Cardiac muscle cell (in vitro differentiated cells and primary cell): ENCODE measurements at regions not wholly inside any gene's neighbourhood (a gene's known extent, or its start where the extent isn't known, plus 50 kb on each side); places are given as distances from the start of the nearest gene placed in this dataset.

Source experiments
- DNase-seq, 2 donors: peaks; one replicate each; pipeline versions ENCODE4 v3.0.0 to v3.0.0-alpha.2; 2010 to 2017; ENCODE audit warnings: low read depth in 1 of 2, low spot score in 1 of 2
- H3K27ac ChIP-seq: fragments of 200-600 bp; sonication (generic); 2 replicates; pipeline ENCODE4 v1.5.1; 2016
- H3K27me3 ChIP-seq: fragments of 200-600 bp; sonication (generic); 2 replicates; pipeline ENCODE4 v1.6.0; 2016; ENCODE audit warnings: control low read depth
- H3K36me3 ChIP-seq: fragments of 200-600 bp; sonication (generic); 2 replicates; pipeline ENCODE4 v1.5.1; 2016; ENCODE audit warnings: control low read depth
- H3K4me1 ChIP-seq: fragments of 200-600 bp; sonication (generic); 2 replicates; pipeline ENCODE4 v1.8.1; 2017; ENCODE audit warnings: low read depth, mild to moderate bottlenecking, mixed run types
- H3K4me3 ChIP-seq: fragments of 200-600 bp; sonication (generic); 2 replicates; pipeline ENCODE4 v1.5.1; 2016; ENCODE audit warnings: mild to moderate bottlenecking
- H3K9me3 ChIP-seq: fragments of 200-600 bp; sonication (generic); 2 replicates; pipeline ENCODE4 v1.5.1; 2017; ENCODE audit warnings: low read depth, mild to moderate bottlenecking, control low read depth
- CTCF ChIP-seq: IDR thresholded peaks from 2 replicates; pipeline ENCODE4 v1.5.1; 2012; ENCODE audit warnings: low read depth, mild to moderate bottlenecking, low read length

GRCh38 chr4:171622729-171623128 is 190.5 kb upstream of the GALNTL6 start:
- no peak for DNase-seq

GRCh38 chr4:171621646-171622045 is 191.6 kb upstream of the GALNTL6 start:
- Histone ChIP-seq H3K27ac (no peak overlapping the region), H3K9me3 (no peaks in the 10 kb centered on the region), H3K4me3 (no peak overlapping the region), H3K36me3 (no peaks in the 10 kb centered on the region), H3K27me3 (no peaks in the 10 kb centered on the region), H3K4me1 (no peaks in the 10 kb centered on the region)
- no peak for TF ChIP-seq CTCF
- DNase-seq, result no peak

More at GRCh38 chr4:171622729-171623128, 190.5 kb upstream of the GALNTL6 start:
- H3K4me1 ChIP-seq, result no peaks in the 10 kb centered on the region
- no peaks in the 10 kb centered on the region for H3K9me3 ChIP-seq
- no peak overlapping the region for H3K27ac ChIP-seq
- H3K27me3 ChIP-seq, result no peaks in the 10 kb centered on the region
- no peak overlapping the region for H3K4me3 ChIP-seq
- H3K36me3 ChIP-seq, result no peaks in the 10 kb centered on the region
- TF ChIP-seq CTCF, result no peak

DNA sequence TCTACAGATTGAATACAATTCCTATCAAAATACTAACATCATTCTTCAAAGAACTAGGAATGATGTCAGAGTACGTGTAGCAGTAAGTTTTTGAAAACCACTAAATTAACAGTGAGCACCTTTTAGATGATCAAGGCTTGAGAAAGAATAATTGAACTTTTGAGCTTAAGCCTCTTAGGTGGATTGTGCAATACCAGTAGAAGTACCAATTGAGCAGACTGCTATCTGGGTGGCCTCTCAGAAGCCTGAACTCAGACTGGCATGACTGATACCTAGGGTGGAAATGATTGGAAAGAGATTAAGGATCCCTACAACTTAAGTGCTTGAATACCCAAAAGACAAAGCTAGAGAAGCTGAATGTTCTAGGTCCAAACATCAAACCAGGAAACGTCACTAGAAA is 200.3 kb upstream of the GALNTL6 start:
- no peak for DNase-seq
- no peaks in the 10 kb centered on the region for H3K4me1 ChIP-seq
- no peaks in the 10 kb centered on the region for H3K36me3 ChIP-seq
- no peaks in the 10 kb centered on the region for H3K27me3 ChIP-seq
- no peaks in the 10 kb centered on the region for H3K9me3 ChIP-seq
- no peak overlapping the region for H3K27ac ChIP-seq
- H3K4me3 ChIP-seq, result no peak overlapping the region
- no peak for TF ChIP-seq CTCF

- Histone ChIP-seq H3K36me3 (no peaks in the 10 kb centered on the region), H3K4me1 (no peaks in the 10 kb centered on the region), H3K4me3 (no peak overlapping the region), H3K27ac (no peak overlapping the region), H3K27me3 (no peaks in the 10 kb centered on the region), H3K9me3 (no peaks in the 10 kb centered on the region)
- no peak for DNase-seq
- TF ChIP-seq CTCF, result no peak
Measured at GRCh38 chr4:171602638-171603355, 210.4 kb upstream of the GALNTL6 start.

DNA sequence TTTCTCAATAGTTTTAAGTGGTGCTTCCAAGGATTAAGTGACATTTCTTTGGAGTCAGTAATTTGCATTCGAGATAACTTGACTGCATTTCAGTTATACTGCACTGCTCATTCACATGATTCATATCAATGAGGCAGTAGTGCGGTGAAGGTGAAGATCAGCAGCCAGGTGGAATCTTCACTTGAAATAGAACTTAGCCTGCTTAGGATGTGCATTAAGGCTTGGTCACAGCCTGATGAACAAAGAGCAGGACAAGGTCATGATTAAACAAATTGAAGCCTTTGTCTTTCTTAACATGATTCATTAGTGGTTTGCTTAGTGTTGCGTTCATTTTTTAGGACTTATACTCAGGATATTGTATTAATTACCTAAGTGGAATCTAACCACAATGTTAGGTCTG is 212.1 kb upstream of the GALNTL6 start:
- Histone ChIP-seq H3K27me3 (no peaks in the 10 kb centered on the region), H3K9me3 (no peaks in the 10 kb centered on the region), H3K4me3 (no peak overlapping the region), H3K4me1 (no peaks in the 10 kb centered on the region), H3K27ac (no peak overlapping the region), H3K36me3 (no peaks in the 10 kb centered on the region)
- TF ChIP-seq CTCF, result no peak
- DNase-seq, result no peak
